HepG2 (cell line): ENCODE measurements at regions not wholly inside any gene's neighbourhood (a gene's known extent, or its start where the extent isn't known, plus 50 kb on each side); places are given as distances from the start of the nearest gene placed in this dataset.

ENCODE experiments used
- ATAC-seq: fragments of 200-7000 bp; cut with Tn5 transposase; 3 replicates; pipeline ENCODE4 v1.9.1; 2020; ENCODE audit warnings: mild to moderate bottlenecking, moderate library complexity
- BruUV-seq: library from RNA; stranded (reverse); fragments of 400-500 nt; replicated peaks from 2 replicates; lab custom pipeline; 2021; lab: Mats Ljungman, UMichigan
- CTCF ChIA-PET: fragments of 300-600 bp; formaldehyde crosslinking; extraction: SDS; loops from one replicate; lab custom pipeline; 2021; ENCODE audit warnings: low total read pairs, inconsistent platforms, low intra/inter-chr PET ratio; lab: Yijun Ruan, JAX
- POLR2A ChIA-PET: fragments of 350-600 bp; sonication (Branson Sonifier 250); formaldehyde crosslinking; loops from one replicate; lab custom pipeline; 2020; ENCODE audit warnings: antibody characterized with exemption, inconsistent platforms; lab: Yijun Ruan, JAX
- DNase-seq: peaks from one replicate; pipeline ENCODE4 v3.0.0-alpha.2; 2015; ENCODE audit warnings: low spot score
- FAIRE-seq: peaks from 3 replicates; lab custom pipeline; 2011; peaks lifted over from hg19 to GRCh38; lab: Jason Lieb, UNC
- H2AFZ ChIP-seq: one replicate; pipeline ENCODE4 v1.6.1; 2011; ENCODE audit warnings: low read length, inconsistent platforms
- H3K27ac ChIP-seq: fragments of 300-600 bp; 3 replicates; pipeline ENCODE4 v1.8.0; 2011; ENCODE audit warnings: mixed run types, mild to moderate bottlenecking, mixed read lengths, low read length, inconsistent platforms; ENCODE audit not compliant: insufficient read depth; ENCODE audit errors: extremely low read length
- H3K27me3 ChIP-seq, 2 experiments: fragments of 200-600 bp in 1 of 2; 2 replicates in 1 of 2; 3 replicates in 1 of 2; pipeline versions ENCODE4 v1.6.0 to v1.8.0; 2011; ENCODE audit warnings: low read length in 2 of 2, mild to moderate bottlenecking in 2 of 2, moderate library complexity in 2 of 2, inconsistent platforms in 1 of 2; ENCODE audit not compliant: insufficient read depth in 2 of 2, control insufficient read depth in 1 of 2
- H3K36me3 ChIP-seq, 2 experiments: fragments of 200-600 bp in 1 of 2; replicated peaks in 1 of 2; 2 replicates in 1 of 2; 3 replicates in 1 of 2; pipeline versions ENCODE4 v1.5.1 to v1.8.0; 2011; ENCODE audit warnings: low read length in 2 of 2, inconsistent platforms in 1 of 2; ENCODE audit not compliant: insufficient read depth in 2 of 2, control insufficient read depth in 1 of 2
- H3K4me1 ChIP-seq: 2 replicates; pipeline ENCODE4 v1.5.1; 2012; ENCODE audit warnings: low read length, inconsistent platforms; ENCODE audit not compliant: insufficient read depth
- H3K4me2 ChIP-seq: 2 replicates; pipeline ENCODE4 v1.6.0; 2011; ENCODE audit warnings: low read depth, low read length, inconsistent platforms
- H3K4me3 ChIP-seq, 3 experiments: fragments of 200-600 bp in 1 of 3; sonication (generic), shearing (Covaris generic) in 1 of 3; replicated peaks in 1 of 3; 2 replicates each; pipeline ENCODE4 v1.5.1; 2011 to 2016; ENCODE audit warnings: low read length in 3 of 3, inconsistent platforms in 2 of 3, low read depth in 2 of 3, mild to moderate bottlenecking in 2 of 3, control low read depth in 1 of 3, mixed read lengths in 1 of 3; ENCODE audit not compliant: insufficient read depth in 1 of 3
- H3K79me2 ChIP-seq: one replicate; pipeline ENCODE4 v1.6.1; 2011; ENCODE audit warnings: low read length, inconsistent platforms; ENCODE audit not compliant: insufficient read depth
- H3K9ac ChIP-seq: 2 replicates; pipeline ENCODE4 v1.6.0; 2011; ENCODE audit warnings: mild to moderate bottlenecking, low read depth, low read length, inconsistent platforms; ENCODE audit not compliant: insufficient read depth
- H3K9me3 ChIP-seq: 2 replicates; pipeline ENCODE4 v1.5.1; 2012; ENCODE audit warnings: mild to moderate bottlenecking, low read length
- H4K20me1 ChIP-seq: 2 replicates; pipeline ENCODE4 v1.6.0; 2011; ENCODE audit warnings: inconsistent platforms, mild to moderate bottlenecking, low read length, moderate library complexity; ENCODE audit not compliant: insufficient read depth
- MED1 ChIP-seq: sonication (generic); formaldehyde crosslinking; IDR thresholded peaks from 2 replicates; pipeline ENCODE4 v1.4.0; 2020; ENCODE audit warnings: missing genetic modification reagents
- SALL2 ChIP-seq: sonication (generic); formaldehyde crosslinking; IDR thresholded peaks from 2 replicates; pipeline ENCODE4 v1.8.1; 2023; ENCODE audit warnings: mild to moderate bottlenecking, missing genetic modification reagents, inconsistent platforms
- SRSF4 ChIP-seq: fragments of 200-400 bp; formaldehyde crosslinking; IDR thresholded peaks from one replicate; pipeline ENCODE4 v1.6.1; 2018; ENCODE audit warnings: mild to moderate bottlenecking, low read depth, low read length, moderate library complexity; ENCODE audit not compliant: poor library complexity, severe bottlenecking
- TOPORS ChIP-seq: sonication (generic); formaldehyde crosslinking; IDR thresholded peaks from 2 replicates; pipeline ENCODE4 v1.8.0; 2023; ENCODE audit warnings: mild to moderate bottlenecking, missing genetic modification reagents
- ZBTB1 ChIP-seq: sonication (generic); formaldehyde crosslinking; IDR thresholded peaks from 2 replicates; pipeline ENCODE4 v1.4.0; 2020; ENCODE audit warnings: missing genetic modification reagents, borderline replicate concordance
- ZNF143 ChIP-seq: sonication (generic); formaldehyde crosslinking; IDR thresholded peaks from 2 replicates; pipeline ENCODE4 v1.4.0; 2020; ENCODE audit warnings: missing genetic modification reagents
- ZNF660 ChIP-seq: sonication (generic); formaldehyde crosslinking; IDR thresholded peaks from 2 replicates; pipeline ENCODE4 v1.5.1; 2020; ENCODE audit warnings: mild to moderate bottlenecking, low read depth, missing genetic modification reagents, borderline replicate concordance
- ZNF687 ChIP-seq: sonication (generic); formaldehyde crosslinking; IDR thresholded peaks from 2 replicates; pipeline ENCODE4 v1.5.1; 2020; ENCODE audit warnings: mild to moderate bottlenecking, missing genetic modification reagents, moderate library complexity
- ZNF703 ChIP-seq: sonication (generic); formaldehyde crosslinking; IDR thresholded peaks from 2 replicates; pipeline ENCODE4 v1.5.1; 2020; ENCODE audit warnings: missing genetic modification reagents, mild to moderate bottlenecking, moderate library complexity, borderline replicate concordance
- WGBS: methylation state at CpG from one replicate; pipeline ENCODE4 v1.1.6; 2017; ENCODE audit warnings: low lambda C conversion rate; 5-methylcytosine and 5-hydroxymethylcytosine counted together
- in situ Hi-C: cut with HindIII; loops from 2 replicates; pipeline ENCODE4 v1.10.0; 2017; ENCODE audit warnings: low pct_unique_long_range_greater_than_20kb; ENCODE audit not compliant: extremely low pct_ligation_motif_present
- intact Hi-C: fragments of 100-400 bp; cut with micrococcal nuclease; formaldehyde crosslinking; loops from one replicate; pipeline ENCODE4 v1.10.0; 2022; ENCODE audit not compliant: unreplicated experiment
- TF ChIP-seq, protein P1 (sequence below): sonication (generic); formaldehyde crosslinking; IDR thresholded peaks from 2 replicates; pipeline ENCODE4 v1.4.0; 2020; ENCODE audit warnings: missing genetic modification reagents
- TF ChIP-seq, protein P2 (sequence below): sonication (generic); formaldehyde crosslinking; IDR thresholded peaks from 2 replicates; pipeline ENCODE4 v1.4.0; 2020; ENCODE audit warnings: missing genetic modification reagents, borderline replicate concordance
- TF ChIP-seq, protein P3 (sequence below): sonication (generic); formaldehyde crosslinking; IDR thresholded peaks from 2 replicates; pipeline ENCODE4 v1.4.0; 2020; ENCODE audit warnings: missing genetic modification reagents, borderline replicate concordance
- TF ChIP-seq, protein P4 (sequence below): sonication (generic); formaldehyde crosslinking; IDR thresholded peaks from 2 replicates; pipeline ENCODE4 v1.5.1; 2020; ENCODE audit warnings: missing genetic modification reagents, mild to moderate bottlenecking, borderline replicate concordance

GRCh38 chr6:3559561-3559960 is 102.7 kb upstream of the SLC22A23 start:
- intact Hi-C loops, result no loop called here
- DNase-seq (no peak), ATAC-seq (no peak), FAIRE-seq (no peak)
- in situ Hi-C loops, result no loop called here
- no peak overlapping the region for H3K9ac ChIP-seq
- H3K36me3 ChIP-seq, result no peaks in the 10 kb centered on the region
- ChIA-PET POLR2A (no interaction called here), CTCF (no interaction called here)
- WGBS, result 4% methylated on average over 3 of the region's 3 CpGs
- no peaks in the 10 kb centered on the region for H4K20me1 ChIP-seq
- H3K4me1 ChIP-seq, result no peaks in the 10 kb centered on the region
- H3K27me3 ChIP-seq, result peaks cover 2 to 9% of the 10 kb centered on the region in 2 experiments; a peak in 1 of 5 replicates
- H3K27ac ChIP-seq, result no peak overlapping the region
- BruUV-seq, result no TSS peak
- H3K4me3 ChIP-seq, result no peak overlapping the region
- no peak overlapping the region for H2AFZ ChIP-seq
- H3K4me2 ChIP-seq, result no peak overlapping the region
- no peaks in the 10 kb centered on the region for H3K79me2 ChIP-seq
- H3K9me3 ChIP-seq, result no peaks in the 10 kb centered on the region
- TF ChIP-seq TOPORS (CRISPR knock-in tag) (no peak), ZNF703 (CRISPR knock-in tag) (no peak), ZNF660 (no peak), ZBTB1 (CRISPR knock-in tag) (no peak), MED1 (CRISPR knock-in tag) (no peak), SRSF4 (no peak), ZNF687 (CRISPR knock-in tag) (no peak), ZNF143 (CRISPR knock-in tag) (no peak), SALL2 (CRISPR knock-in tag) (no peak)
- TF ChIP-seq, protein P1, sequence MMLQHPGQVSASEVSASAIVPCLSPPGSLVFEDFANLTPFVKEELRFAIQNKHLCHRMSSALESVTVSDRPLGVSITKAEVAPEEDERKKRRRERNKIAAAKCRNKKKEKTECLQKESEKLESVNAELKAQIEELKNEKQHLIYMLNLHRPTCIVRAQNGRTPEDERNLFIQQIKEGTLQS (CRISPR knock-in tag), result no peak
- TF ChIP-seq, protein P2, sequence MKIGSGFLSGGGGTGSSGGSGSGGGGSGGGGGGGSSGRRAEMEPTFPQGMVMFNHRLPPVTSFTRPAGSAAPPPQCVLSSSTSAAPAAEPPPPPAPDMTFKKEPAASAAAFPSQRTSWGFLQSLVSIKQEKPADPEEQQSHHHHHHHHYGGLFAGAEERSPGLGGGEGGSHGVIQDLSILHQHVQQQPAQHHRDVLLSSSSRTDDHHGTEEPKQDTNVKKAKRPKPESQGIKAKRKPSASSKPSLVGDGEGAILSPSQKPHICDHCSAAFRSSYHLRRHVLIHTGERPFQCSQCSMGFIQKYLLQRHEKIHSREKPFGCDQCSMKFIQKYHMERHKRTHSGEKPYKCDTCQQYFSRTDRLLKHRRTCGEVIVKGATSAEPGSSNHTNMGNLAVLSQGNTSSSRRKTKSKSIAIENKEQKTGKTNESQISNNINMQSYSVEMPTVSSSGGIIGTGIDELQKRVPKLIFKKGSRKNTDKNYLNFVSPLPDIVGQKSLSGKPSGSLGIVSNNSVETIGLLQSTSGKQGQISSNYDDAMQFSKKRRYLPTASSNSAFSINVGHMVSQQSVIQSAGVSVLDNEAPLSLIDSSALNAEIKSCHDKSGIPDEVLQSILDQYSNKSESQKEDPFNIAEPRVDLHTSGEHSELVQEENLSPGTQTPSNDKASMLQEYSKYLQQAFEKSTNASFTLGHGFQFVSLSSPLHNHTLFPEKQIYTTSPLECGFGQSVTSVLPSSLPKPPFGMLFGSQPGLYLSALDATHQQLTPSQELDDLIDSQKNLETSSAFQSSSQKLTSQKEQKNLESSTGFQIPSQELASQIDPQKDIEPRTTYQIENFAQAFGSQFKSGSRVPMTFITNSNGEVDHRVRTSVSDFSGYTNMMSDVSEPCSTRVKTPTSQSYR, result no peak
- TF ChIP-seq, protein P3, sequence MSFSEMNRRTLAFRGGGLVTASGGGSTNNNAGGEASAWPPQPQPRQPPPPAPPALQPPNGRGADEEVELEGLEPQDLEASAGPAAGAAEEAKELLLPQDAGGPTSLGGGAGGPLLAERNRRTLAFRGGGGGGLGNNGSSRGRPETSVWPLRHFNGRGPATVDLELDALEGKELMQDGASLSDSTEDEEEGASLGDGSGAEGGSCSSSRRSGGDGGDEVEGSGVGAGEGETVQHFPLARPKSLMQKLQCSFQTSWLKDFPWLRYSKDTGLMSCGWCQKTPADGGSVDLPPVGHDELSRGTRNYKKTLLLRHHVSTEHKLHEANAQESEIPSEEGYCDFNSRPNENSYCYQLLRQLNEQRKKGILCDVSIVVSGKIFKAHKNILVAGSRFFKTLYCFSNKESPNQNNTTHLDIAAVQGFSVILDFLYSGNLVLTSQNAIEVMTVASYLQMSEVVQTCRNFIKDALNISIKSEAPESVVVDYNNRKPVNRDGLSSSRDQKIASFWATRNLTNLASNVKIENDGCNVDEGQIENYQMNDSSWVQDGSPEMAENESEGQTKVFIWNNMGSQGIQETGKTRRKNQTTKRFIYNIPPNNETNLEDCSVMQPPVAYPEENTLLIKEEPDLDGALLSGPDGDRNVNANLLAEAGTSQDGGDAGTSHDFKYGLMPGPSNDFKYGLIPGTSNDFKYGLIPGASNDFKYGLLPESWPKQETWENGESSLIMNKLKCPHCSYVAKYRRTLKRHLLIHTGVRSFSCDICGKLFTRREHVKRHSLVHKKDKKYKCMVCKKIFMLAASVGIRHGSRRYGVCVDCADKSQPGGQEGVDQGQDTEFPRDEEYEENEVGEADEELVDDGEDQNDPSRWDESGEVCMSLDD (CRISPR knock-in tag), result no peak
- TF ChIP-seq, protein P4, sequence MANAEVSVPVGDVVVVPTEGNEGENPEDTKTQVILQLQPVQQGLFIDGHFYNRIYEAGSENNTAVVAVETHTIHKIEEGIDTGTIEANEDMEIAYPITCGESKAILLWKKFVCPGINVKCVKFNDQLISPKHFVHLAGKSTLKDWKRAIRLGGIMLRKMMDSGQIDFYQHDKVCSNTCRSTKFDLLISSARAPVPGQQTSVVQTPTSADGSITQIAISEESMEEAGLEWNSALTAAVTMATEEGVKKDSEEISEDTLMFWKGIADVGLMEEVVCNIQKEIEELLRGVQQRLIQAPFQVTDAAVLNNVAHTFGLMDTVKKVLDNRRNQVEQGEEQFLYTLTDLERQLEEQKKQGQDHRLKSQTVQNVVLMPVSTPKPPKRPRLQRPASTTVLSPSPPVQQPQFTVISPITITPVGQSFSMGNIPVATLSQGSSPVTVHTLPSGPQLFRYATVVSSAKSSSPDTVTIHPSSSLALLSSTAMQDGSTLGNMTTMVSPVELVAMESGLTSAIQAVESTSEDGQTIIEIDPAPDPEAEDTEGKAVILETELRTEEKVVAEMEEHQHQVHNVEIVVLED (CRISPR knock-in tag), result no peak
